ENCODE measurements at regions not wholly inside any gene's neighbourhood (a gene's known extent, or its start where the extent isn't known, plus 50 kb on each side); places are given as distances from the start of the nearest gene placed in this dataset.

- no peak for TF ChIP-seq CTCF (conservative IDR thresholded peaks at IDR 0.05)
- no peak overlapping the region for H3K27ac ChIP-seq
Measured at GRCh38 chr7:13235436-13235835, 548.0 kb downstream of the ARL4A start.

- H3K27ac ChIP-seq: no peak overlapping the region
- no peak for TF ChIP-seq CTCF (conservative IDR thresholded peaks at IDR 0.05)
Measured at GRCh38 chr7:13236026-13236425, 548.6 kb downstream of the ARL4A start.

- H3K27ac ChIP-seq: no peak overlapping the region
- TF ChIP-seq CTCF (conservative IDR thresholded peaks at IDR 0.05): no peak
Measured at GRCh38 chr7:13240349-13240748, 552.9 kb downstream of the ARL4A start.

GRCh38 chr7:13241416-13241815 lies 554.0 kb downstream of the ARL4A start:
- H3K27ac ChIP-seq: no peak overlapping the region
- TF ChIP-seq CTCF (conservative IDR thresholded peaks at IDR 0.05): no peak

GRCh38 chr7:13257661-13258060 lies 570.2 kb downstream of the ARL4A start:
- no peak for TF ChIP-seq CTCF (conservative IDR thresholded peaks at IDR 0.05)
- no peak overlapping the region for H3K27ac ChIP-seq

GRCh38 chr7:13258386-13258785 lies 571.0 kb downstream of the ARL4A start:
- no peak overlapping the region for H3K27ac ChIP-seq
- no peak for TF ChIP-seq CTCF (conservative IDR thresholded peaks at IDR 0.05)

- H3K27ac ChIP-seq: no peak overlapping the region
- TF ChIP-seq CTCF (conservative IDR thresholded peaks at IDR 0.05): no peak
Measured at GRCh38 chr7:13259930-13260329, 572.5 kb downstream of the ARL4A start.

Data from VCaP (cell line).